Fibroblast of the conjunctiva (primary cell): ENCODE measurements at regions not wholly inside any gene's neighbourhood (a gene's known extent, or its start where the extent isn't known, plus 50 kb on each side); places are given as distances from the start of the nearest gene placed in this dataset.

Experiments
- DNase-seq: peaks from one replicate; pipeline ENCODE4 v3.0.0-alpha.2; 2010; ENCODE audit warnings: low read depth

GRCh38 chr9:117860849-117861248 is 156.6 kb downstream of the TLR4 start:
- no peak for DNase-seq

- no peak for DNase-seq
These were observed 160.3 kb downstream of the TLR4 start for GRCh38 chr9:117864385-117865057.

- DNase-seq: no peak
These were observed 164.4 kb downstream of the TLR4 start for GRCh38 chr9:117868594-117868993.

- no peak for DNase-seq
These were observed 165.1 kb downstream of the TLR4 start for GRCh38 chr9:117869287-117869686.

GRCh38 chr9:117869712-117870111 is 165.5 kb downstream of the TLR4 start:
- no peak for DNase-seq

- DNase-seq: no peak
These were observed 169.5 kb downstream of the TLR4 start for GRCh38 chr9:117873664-117874063.

- DNase-seq: no peak
These were observed 171.7 kb downstream of the TLR4 start for GRCh38 chr9:117875886-117876285.

GRCh38 chr9:117882171-117882570 is 178.0 kb downstream of the TLR4 start:
- no peak for DNase-seq

GRCh38 chr9:117886616-117887015 is 182.4 kb downstream of the TLR4 start:
- DNase-seq: no peak

GRCh38 chr9:117887383-117887782 is 183.2 kb downstream of the TLR4 start:
- no peak for DNase-seq

- DNase-seq: no peak
These were observed 183.7 kb downstream of the TLR4 start for GRCh38 chr9:117887941-117888340.

- DNase-seq: no peak
These were observed 199.2 kb downstream of the TLR4 start for GRCh38 chr9:117903453-117903852.

GRCh38 chr9:117906763-117907162 is 202.6 kb downstream of the TLR4 start:
- DNase-seq: no peak

- DNase-seq: no peak
These were observed 203.2 kb downstream of the TLR4 start for GRCh38 chr9:117907420-117907819.

GRCh38 chr9:117916291-117916690 is 212.1 kb downstream of the TLR4 start:
- no peak for DNase-seq

- no peak for DNase-seq
These were observed 213.7 kb downstream of the TLR4 start for GRCh38 chr9:117917873-117918272.

- no peak for DNase-seq
These were observed 215.3 kb downstream of the TLR4 start for GRCh38 chr9:117919538-117919937.

GRCh38 chr9:117926031-117926658 is 221.9 kb downstream of the TLR4 start:
- DNase-seq: no peak

- DNase-seq: no peak
These were observed 223.2 kb downstream of the TLR4 start for GRCh38 chr9:117927354-117927753.

GRCh38 chr9:117929868-117930267 is 225.7 kb downstream of the TLR4 start:
- no peak for DNase-seq

- DNase-seq: no peak
These were observed 228.4 kb downstream of the TLR4 start for GRCh38 chr9:117932585-117932984.

- no peak for DNase-seq
These were observed 232.3 kb downstream of the TLR4 start for GRCh38 chr9:117936185-117937130.

- no peak for DNase-seq
These were observed 233.9 kb downstream of the TLR4 start for GRCh38 chr9:117938086-117938485.
